NCI-H69 (cell line): ENCODE measurements at regions not wholly inside any gene's neighbourhood (a gene's known extent, or its start where the extent isn't known, plus 50 kb on each side); places are given as distances from the start of the nearest gene placed in this dataset.
A peak's percentile ranks its signal among the peaks of the same experiment; 100 is the strongest.

Source experiments
- DNase-seq: peaks from one replicate; lab custom pipeline; 2025; lab: John Stamatoyannopoulos, UW

DNA sequence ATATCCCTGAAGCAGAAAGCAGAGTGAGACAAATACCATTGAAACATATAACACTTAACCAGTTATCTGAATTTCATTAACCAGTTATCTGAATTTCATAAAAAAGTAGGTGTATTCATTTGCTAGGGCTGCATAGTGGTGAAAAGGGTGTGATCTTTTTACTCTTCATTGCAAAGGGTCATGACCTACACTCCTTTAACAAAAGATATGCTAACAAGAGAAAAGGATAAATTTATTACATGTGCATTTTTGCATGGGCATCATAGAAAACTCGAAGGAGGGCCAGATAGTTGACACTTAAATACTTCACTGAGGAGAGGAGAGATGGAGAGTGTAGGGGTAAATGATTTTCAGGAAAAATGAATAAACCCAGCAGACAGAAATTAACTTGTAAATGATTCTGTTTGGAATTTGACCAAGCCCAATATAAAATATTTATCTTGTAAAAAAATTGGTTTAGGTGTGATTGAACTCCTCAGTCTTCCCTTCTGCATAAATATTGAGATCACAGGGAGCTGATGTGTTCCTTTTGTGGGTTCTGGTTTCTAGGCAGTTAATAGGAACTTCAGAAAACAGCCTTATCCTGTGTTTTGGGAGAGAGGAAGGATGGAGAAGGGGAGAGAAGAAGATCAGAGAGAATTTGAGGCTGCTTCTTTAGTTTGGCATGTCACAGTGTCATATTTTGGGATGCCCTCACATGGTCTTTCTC lies 372.5 kb upstream of the SYT4 start:
- DNase-seq: no peak

DNA sequence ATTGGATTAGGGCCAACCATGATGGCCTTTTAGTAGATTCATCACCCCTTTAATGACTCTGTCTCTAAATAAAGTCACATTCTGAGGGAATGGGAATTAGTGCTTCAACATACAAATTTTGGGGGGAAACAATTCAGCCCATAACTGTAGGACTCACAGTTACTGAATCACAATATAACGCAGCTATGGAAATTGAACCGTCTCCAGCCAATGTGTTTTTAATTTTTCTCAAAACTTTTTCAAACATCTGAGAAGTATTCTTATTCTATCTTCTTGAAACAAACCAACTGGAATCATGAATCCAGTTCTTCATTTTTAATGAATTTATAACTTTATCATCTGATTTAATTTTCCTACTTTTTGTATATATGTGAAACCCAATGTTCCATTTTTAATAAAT lies 373.1 kb upstream of the SYT4 start:
- DNase-seq: no peak

DNA sequence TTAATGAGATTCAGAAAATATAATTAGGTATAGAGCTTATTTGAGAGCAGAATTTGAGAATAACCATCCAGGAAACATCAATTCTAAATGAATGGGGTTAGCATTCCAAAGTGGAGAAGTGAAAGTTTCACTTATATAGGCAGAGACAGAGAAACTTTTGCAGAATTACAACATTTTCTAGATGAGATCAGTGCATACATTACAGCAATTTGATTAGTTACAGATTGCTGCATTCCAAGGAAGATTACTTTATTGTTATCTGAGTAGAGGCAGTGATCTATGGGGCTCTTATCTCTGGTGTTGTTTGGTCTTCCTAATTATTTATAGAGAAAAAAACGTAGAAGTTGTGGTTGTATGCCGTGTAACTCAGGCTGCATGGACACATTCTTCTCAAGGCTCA lies 373.8 kb upstream of the SYT4 start:
- DNase-seq: no peak

DNA sequence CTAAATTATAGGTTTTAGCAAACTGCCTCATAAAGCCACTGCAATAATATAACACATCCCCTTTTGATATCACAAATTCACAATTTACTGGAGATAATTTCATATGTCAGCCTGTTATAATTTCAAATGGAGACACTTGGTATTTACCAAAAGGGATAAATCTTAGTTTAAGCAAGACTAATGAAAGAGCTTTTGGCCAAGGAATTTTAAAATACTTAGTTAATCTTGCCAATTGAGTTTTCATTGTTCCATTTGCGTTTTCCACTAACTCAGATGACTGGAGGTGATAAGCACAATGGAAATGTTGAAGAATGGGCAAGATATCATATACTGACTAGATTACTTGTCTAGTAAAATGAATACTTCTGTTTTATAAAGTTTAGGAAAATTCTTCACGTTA lies 379.3 kb upstream of the SYT4 start:
- no peak for DNase-seq

DNA sequence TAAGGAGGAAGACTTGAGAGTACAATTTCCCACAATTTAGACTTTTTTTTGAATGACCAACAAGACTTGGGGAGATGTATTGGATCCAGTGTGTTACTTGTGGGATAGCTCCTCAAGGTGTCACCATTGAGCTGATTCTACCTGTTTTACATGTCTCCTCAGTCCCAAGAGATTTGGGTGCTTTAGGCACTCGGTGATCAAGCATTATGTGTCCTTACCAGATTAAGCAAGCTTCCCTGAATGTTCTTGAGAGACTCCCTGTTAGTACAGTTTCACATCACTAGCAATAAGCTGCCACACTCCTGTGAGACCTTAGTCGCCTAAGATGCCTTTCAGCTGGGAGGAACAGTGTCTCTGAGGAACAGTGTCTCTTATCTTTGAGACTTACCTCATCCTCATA lies 384.3 kb upstream of the SYT4 start:
- peak; percentile 96 for DNase-seq

DNA sequence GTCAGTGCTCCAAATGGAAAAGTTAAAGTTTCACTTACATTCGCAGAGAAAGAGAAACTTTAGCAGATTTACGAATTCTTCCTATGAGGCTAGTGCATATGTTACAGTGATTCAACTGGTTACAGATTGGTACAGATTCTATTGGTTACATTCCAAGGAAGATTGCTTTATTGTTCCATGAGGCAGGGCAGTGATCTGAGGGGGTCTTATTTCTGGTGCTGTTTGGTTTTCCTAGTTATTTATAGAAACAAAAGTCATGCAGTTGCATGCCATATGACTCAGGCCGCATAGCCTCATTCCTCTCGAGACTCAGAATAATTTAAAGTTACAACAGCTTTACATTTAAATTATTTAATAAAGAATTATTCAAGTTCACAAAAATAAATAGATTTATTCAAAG lies 385.4 kb upstream of the SYT4 start:
- DNase-seq: peak; percentile 28

DNA sequence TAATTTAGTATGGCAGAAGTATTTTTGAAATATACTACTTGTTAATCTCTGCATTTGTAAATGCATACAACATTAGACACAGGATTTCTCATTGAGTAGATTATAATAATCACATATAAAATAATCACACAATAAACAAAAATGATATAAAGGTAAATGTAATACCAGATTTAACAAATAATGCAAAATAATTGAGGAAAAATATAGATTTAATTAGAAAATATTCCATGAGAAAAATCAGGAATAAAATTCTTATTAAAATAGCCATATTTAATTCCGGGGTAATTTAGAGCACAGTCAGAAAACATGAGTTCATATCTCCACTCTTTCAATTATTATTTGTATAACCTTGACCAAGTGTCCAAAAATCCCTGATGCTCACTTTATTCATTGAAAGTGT lies 385.9 kb upstream of the SYT4 start:
- no peak for DNase-seq

DNA sequence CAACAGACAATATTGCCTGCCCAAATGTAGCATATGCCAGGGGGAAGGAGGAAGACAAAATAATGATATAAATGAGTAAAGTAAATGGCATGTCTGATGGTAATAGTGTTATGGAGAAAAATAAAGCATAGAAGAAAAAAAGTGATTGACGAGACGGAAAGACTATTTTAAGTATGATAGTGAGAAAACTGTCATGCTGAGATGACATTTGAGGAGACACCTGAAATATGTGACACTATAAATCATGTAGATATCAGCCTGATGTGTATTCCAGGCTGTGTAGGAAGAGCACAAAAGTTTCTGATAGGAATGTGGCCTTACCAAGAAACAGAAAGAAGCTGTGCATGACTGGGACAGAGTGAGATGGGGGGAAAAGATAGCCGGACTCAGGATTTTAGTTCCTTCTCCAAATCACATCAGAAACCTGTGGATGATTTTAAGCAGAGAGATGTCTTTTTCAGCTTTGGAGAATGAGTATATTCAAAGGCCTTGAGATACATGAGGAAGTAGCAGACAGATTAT lies 387.3 kb upstream of the SYT4 start:
- DNase-seq: no peak

DNA sequence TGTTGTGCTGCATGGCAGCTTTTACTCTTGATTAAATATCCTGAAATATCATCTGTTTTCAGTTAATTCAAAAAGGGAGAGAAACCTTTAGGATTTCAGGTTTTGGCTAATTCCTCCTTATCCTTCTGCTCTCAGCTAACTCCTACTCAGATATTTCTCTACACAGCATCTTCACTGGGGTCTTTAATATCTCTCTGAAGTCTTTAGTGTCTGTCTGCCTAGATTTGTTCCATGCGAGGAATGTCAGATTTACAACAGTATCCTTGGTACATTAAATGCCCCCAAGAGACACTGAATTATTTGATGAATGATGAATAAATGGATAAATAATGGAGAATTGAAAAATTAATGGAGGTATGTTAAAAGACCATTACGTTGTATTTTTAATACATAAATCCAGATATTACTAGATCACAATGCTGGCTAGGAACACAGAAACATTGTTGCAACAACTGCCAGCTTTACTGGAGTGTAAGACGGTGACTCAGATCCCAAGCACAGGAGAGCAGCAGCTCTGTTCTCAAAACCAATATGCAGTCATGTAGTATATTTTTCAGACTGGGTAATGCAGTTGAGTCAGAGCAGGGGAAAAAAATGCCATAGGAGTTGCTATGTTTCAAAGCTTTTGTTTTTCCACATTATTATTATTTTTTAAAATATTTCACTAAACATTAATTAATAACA lies 388.0 kb upstream of the SYT4 start:
- peak; percentile 20 for DNase-seq

DNA sequence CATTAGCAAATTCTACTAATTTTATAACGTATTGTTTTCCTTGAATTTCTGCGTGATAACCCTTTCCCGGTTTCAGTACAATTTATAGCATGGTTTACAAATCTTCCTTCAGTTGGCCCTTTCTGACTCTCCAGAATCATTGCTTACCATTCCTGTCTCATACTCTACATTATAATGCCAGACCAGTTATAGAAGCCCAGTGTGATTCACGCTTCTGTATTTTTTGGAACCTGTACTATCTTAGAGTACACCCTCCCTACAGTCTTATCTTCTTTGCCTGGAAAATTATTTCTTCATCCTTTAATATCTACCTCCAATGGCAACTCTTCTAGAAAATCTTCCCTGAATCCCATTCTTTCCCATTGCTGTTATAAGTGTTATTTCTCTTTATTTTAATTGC lies 391.6 kb upstream of the SYT4 start:
- no peak for DNase-seq

DNA sequence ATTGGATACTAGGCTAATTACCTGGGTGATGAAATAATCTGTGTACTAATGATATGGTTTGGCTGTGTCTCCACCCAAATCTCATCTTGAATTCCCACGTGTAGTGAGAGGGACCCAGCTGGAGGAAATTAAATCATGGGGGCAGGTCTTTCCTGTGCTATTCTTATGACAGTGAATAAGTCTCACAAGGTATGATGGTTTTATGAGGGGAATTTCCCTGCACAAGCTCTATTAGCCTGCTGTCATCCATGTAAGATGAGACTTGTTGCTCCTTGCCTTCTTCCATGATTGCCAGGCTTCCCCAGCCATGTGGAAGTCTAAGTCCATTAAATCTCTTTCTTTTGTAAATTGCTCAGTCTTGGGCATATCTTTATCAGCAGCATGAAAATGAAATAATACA lies 394.1 kb upstream of the SYT4 start:
- peak; percentile 91 for DNase-seq

DNA sequence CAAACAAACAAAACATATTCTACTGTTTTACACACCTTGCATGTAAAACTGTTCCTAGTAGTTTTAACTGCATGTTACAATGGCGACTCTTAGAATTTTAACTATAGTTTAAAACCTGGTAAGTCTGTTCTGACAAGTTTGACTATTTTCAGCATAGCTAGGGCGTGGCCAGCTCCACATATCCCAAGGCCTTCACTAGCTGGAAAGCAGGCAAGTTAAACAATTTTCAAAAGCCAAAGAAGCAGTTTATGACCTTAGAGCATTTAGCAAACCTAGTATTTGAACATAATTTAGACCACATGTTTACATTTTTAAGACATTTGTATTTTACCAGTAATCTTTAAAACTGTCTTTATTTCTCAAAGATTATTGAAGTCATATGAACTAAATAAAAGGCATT lies 402.8 kb upstream of the SYT4 start:
- no peak for DNase-seq

DNA sequence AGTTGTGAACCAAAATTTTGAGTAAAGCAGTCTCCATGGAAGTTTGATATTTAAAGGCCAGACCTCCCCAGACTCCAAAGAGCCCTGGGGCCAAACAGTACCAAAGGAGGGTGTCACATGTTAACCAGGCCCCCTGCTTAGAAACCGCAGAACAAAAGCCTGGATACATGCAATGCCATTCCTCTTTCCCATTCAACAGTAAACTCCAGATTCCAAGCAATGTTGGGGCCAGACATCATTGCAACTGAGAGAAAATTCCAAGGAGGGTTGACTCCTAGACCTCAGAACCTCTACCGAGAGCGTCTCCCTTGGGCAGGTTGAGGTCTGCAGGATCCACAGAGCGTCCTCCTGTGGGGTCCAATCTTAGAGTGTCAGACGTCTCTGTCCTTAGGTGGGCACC lies 404.4 kb upstream of the SYT4 start:
- no peak for DNase-seq

DNA sequence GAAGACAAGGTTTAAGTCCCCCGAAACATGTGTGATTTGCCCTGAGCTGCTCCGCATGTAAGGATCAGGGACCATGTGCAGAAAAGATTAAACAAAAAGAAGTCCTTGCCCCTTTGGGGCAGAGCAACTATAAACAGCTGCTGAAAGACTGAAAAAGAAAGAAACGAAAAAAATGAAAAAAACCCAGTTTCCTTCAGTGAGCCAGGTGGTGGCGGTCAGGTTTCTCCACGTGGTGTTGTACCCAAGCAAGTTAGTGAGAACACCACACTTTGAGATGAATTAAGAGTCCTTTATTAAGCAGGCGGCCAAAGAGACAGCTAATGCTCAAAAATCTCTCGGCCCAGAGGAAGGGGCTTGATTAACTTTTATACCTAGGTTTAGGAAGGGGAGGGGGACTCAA lies 404.9 kb upstream of the SYT4 start:
- DNase-seq: no peak

DNA sequence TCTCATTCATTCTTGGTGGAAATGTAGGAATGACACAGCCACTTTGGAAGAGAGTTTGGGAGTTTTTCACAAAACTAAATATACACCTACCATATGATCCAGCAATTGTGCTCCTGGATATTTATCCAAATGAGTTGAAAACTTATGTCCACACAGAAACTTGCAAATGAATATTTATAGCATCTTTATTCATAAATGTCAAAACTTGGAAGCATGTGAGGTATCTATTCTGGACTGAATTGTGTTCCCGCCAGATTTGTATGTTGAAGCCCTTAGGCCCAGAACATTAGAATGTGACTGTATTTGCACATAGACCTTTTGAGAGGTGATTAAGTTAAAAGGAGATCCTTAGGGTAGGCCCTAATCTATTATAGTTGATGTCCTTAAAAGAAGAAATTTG lies 409.4 kb upstream of the SYT4 start:
- no peak for DNase-seq

DNA sequence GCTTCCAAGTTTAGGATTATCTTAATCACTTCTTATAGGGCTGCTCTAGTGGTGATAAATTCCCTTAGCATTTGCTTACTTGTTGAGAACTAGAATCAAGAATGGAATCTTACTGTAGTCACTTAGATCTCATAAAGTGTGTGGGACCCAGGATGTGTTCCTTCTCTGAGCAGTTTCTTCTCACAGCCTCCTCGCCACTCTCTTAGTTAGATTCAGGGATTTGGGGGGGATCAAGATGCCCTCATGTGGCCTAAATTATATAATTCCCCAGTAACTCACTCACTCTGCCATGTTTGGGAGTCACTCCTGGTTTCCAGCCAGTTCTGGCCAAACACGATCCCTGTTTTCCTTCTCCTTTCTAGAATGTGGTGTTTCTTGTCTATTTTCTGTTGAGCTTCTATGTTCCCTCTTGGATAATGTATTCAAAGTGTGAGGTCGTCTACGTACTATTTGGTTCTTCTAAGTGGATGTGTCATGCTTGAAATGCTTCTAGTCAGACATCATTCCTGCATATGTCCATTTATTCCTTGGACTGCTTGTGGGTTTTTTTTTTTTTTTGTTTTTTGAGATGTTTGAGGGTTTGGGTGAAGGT lies 414.9 kb upstream of the SYT4 start:
- DNase-seq: peak; percentile 32

DNA sequence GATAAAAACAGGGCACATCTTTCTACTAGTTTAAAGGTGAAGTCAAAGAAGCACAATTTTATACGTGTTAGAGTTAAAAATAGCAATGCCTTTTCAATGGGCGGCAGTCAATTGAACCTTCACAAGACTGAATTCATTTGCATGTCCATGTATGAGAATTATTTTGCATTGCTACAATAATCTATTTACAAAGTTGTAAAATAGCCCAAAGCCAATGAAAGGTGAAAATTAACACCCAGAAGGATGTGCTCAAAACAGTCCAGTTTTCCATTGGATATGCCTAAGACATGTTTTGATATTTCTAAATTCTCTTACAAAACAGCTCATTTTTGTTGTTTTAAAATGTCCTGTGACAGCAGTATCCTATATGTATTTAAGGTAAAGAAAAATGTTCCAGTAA lies 425.1 kb upstream of the SYT4 start:
- no peak for DNase-seq

DNA sequence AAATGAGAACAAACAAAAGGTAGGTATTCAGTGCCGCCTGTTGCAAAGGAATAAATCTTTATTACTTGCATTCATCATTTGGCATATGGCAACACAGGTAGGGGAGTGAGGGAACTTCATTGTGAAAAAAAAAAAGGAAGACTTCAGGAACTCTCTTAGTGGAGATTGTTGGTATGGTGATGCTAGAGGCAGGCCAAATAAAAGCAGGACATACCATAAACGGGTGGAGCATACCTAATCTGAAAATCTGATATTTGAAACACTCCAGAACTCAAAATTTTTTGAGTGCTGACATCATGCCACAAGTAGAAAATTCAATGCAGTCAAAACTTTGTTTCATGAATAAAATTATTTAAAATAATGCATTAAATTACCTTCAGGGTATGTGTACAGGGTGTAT lies 425.8 kb upstream of the SYT4 start:
- peak; percentile 31 for DNase-seq

DNA sequence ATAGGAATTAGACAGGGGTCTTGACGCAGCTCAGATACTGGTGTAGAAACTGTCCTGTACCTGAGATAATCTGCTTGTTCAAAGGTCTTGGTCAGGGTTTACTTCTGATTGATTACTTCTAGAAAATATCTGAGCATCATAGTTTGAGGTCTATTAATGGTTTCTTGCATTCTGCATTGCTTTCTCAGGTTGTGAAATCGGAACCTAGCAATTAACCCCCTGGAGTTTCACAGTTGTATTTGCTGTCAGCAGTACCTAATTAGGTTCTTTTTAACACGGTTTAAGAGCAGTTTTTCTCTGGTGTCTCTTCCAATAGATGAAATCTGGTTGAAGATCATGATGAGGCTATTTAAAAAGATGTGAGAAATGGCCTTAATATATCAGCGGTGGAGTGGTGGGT lies 428.6 kb upstream of the SYT4 start:
- peak; percentile 96 for DNase-seq

DNA sequence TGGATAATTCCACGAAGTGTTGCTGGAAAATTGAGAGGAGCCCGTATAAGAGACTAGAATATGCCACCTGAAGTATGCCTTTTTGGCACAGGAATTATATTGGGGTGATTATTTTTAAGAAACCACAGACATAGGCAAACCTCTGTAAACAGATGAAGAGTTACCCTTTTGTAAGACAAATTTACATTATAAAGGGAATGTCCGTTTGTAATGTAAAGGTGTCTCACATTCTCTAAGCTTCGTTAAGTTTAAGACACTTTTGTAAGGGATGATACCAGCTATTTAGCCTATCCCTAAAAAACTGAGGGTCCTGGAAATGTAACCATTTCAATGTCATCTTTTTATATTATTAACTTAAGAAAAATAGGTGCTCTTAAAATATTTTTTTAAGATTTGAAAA lies 432.8 kb upstream of the SYT4 start:
- no peak for DNase-seq

DNA sequence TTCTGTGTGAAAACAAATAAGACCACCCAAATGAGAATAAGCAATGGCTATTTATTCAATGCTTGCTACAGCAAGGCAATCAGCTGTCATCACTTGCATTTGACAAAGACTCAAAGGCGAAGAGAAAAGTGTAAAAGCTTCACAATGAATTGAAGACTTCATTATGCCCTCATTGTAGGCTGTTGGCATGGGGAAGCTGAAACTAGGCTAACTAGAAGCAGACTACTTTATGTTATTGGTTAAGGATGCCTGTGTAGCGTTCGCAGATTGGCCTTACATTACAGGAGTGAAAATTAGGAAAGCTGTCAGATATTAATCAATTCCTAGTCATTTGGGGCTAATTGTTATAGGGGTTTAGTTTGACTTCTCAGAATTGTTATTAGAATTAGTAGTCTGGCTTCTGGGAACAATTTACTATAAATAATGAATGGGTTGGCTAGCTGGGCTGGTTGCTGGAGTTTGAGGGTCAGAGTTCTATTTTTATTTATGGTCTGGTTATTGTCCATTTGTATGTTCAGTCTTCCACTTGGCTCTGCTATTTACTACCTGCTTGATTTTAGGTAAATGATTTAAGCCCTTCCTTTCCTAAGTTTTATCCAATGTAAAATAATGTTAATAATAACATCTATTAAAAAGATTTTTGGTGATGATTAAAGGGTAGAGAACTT lies 437.2 kb upstream of the SYT4 start:
- no peak for DNase-seq

DNA sequence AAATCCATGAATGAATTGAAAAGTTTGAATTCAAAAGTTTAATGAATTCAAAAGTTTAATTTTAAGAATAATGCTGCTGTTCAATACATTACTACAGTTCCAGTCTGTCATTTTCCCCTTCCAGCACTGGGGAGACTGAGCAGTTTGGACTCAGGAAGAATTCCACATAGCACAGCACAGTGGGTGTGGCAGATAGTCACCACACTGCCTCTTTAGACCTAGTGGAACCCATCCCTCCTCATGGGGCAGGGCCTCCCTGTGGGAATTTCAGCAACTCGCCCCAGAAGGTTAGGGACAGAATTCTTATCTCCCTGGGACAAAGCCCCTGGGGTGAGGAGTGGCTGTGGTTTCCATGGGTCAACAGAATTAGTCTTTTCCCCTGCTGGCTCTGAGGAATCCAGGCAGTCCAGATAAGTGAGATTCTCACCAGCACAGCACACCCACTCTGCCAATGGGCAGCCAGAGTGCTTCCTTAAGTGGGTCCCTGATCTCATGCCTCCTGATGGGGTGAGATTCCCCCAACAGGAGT lies 442.0 kb upstream of the SYT4 start:
- no peak for DNase-seq

DNA sequence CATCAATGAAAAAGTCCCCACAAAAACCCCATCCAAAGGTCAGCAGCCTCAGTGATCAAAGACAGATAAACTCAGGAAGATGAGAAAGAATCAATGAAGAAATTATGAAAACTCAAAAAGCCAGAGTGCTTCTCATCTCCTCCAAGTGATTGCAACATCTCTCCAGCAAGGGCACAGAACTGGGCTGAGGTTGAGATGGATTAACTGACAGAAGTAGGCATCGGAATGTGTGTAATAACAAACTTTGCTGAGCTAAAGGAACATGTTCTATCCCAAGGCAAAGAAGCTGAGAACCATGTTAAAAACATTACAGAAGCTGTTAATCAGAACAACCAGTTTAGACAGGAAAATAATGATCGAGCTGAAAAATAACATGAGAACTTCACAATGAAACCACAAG lies 442.8 kb upstream of the SYT4 start:
- DNase-seq: no peak
